Sciatic nerve (tissue), 2 donors: ENCODE measurements at regions not wholly inside any gene's neighbourhood (a gene's known extent, or its start where the extent isn't known, plus 50 kb on each side); places are given as distances from the start of the nearest gene placed in this dataset.
A peak's percentile ranks its signal among the peaks of the same experiment; 100 is the strongest.

Experiments
- ATAC-seq: fragments of 200-7000 bp; cut with Tn5 transposase; one replicate; pipeline ENCODE4 v1.9.1; 2020; ENCODE audit warnings: mild to moderate bottlenecking, moderate library complexity
- DNase-seq: peaks from one replicate; pipeline ENCODE4 v3.0.0-alpha.2; 2020; ENCODE audit warnings: low spot score
- intact Hi-C: fragments of 100-400 bp; cut with DNase I; formaldehyde crosslinking; loops from one replicate; pipeline ENCODE4 v1.14.2; 2022
- donor health status: DM: no; HTN: no; CAD: no.
- donor health status: DM: no; HTN: no; CAD: no.

- ATAC-seq (no peak), DNase-seq (no peak)
- intact Hi-C loops: no loop called here
Measured at GRCh38 chr2:223701761-223702160, 99.6 kb upstream of the SCG2 start.

- intact Hi-C loops: no loop called here
- no peak for ATAC-seq
- DNase-seq: no peak
Measured at GRCh38 chr2:223700221-223700620, 98.1 kb upstream of the SCG2 start.

- no peak for DNase-seq
- intact Hi-C loops: no loop called here
- no peak for ATAC-seq
Measured at GRCh38 chr2:223697892-223698645, 95.9 kb upstream of the SCG2 start.

- ATAC-seq (no peak), DNase-seq (no peak)
- intact Hi-C loops: no loop called here
Measured at GRCh38 chr2:223697316-223697891, 95.2 kb upstream of the SCG2 start.

- ATAC-seq (no peak), DNase-seq (no peak)
- intact Hi-C loops: no loop called here
Measured at GRCh38 chr2:223696719-223697118, 94.6 kb upstream of the SCG2 start.

GRCh38 chr2:223692191-223692947 is 90.2 kb upstream of the SCG2 start:
- no peak for ATAC-seq
- intact Hi-C loops: no loop called here
- DNase-seq: peak; percentile 60

- ATAC-seq: no peak
- no peak for DNase-seq
- intact Hi-C loops: no loop called here
Measured at GRCh38 chr2:223688094-223688835, 86.1 kb upstream of the SCG2 start.

GRCh38 chr2:223681125-223681524 is 79.0 kb upstream of the SCG2 start:
- no peak for ATAC-seq
- no peak for DNase-seq
- intact Hi-C loops: no loop called here

- DNase-seq (no peak), ATAC-seq (no peak)
- intact Hi-C loops: no loop called here
Measured at GRCh38 chr2:223674998-223675609, 72.9 kb upstream of the SCG2 start.

GRCh38 chr2:223669453-223670225 is 67.5 kb upstream of the SCG2 start:
- intact Hi-C loops: no loop called here
- DNase-seq (no peak), ATAC-seq (no peak)

GRCh38 chr2:223668302-223668998 is 66.3 kb upstream of the SCG2 start:
- intact Hi-C loops: no loop called here
- ATAC-seq: no peak
- no peak for DNase-seq

GRCh38 chr2:223654384-223654915 is 52.3 kb upstream of the SCG2 start:
- ATAC-seq (no peak), DNase-seq (no peak)
- intact Hi-C loops: no loop called here

- intact Hi-C loops: no loop called here
- ATAC-seq (no peak), DNase-seq (no peak)
Measured at GRCh38 chr2:223652902-223653301, 50.7 kb upstream of the SCG2 start.

- intact Hi-C loops: no loop called here
- DNase-seq (no peak), ATAC-seq (no peak)
Measured at GRCh38 chr2:223652122-223652521, 50.0 kb upstream of the SCG2 start.
